ENCODE measurements at regions not wholly inside any gene's neighbourhood (a gene's known extent, or its start where the extent isn't known, plus 50 kb on each side); places are given as distances from the start of the nearest gene placed in this dataset.
A peak's percentile ranks its signal among the peaks of the same experiment; 100 is the strongest.

GRCh38 chr2:8624855-8625398 is 56.9 kb upstream of the ID2 start:
- H3K36me3 ChIP-seq = no peaks in the 10 kb centered on the region
- peaks cover 9% of the 10 kb centered on the region for H3K4me1 ChIP-seq (ENCODE audit: low read depth)
- TF ChIP-seq, protein P1, sequence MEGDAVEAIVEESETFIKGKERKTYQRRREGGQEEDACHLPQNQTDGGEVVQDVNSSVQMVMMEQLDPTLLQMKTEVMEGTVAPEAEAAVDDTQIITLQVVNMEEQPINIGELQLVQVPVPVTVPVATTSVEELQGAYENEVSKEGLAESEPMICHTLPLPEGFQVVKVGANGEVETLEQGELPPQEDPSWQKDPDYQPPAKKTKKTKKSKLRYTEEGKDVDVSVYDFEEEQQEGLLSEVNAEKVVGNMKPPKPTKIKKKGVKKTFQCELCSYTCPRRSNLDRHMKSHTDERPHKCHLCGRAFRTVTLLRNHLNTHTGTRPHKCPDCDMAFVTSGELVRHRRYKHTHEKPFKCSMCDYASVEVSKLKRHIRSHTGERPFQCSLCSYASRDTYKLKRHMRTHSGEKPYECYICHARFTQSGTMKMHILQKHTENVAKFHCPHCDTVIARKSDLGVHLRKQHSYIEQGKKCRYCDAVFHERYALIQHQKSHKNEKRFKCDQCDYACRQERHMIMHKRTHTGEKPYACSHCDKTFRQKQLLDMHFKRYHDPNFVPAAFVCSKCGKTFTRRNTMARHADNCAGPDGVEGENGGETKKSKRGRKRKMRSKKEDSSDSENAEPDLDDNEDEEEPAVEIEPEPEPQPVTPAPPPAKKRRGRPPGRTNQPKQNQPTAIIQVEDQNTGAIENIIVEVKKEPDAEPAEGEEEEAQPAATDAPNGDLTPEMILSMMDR (IDR thresholded peaks at IDR 0.05; ENCODE audit: low read depth, low read length) = no peak
- no peak for DNase-seq (ENCODE audit: low read depth in 1 of 2, low spot score in 1 of 2)
- H3K27me3 ChIP-seq = no peaks in the 10 kb centered on the region
- no peak overlapping the region for H3K4me3 ChIP-seq
- no peaks in the 10 kb centered on the region for H3K9me3 ChIP-seq (ENCODE audit: low read depth)
- no peak overlapping the region for H3K27ac ChIP-seq

DNA sequence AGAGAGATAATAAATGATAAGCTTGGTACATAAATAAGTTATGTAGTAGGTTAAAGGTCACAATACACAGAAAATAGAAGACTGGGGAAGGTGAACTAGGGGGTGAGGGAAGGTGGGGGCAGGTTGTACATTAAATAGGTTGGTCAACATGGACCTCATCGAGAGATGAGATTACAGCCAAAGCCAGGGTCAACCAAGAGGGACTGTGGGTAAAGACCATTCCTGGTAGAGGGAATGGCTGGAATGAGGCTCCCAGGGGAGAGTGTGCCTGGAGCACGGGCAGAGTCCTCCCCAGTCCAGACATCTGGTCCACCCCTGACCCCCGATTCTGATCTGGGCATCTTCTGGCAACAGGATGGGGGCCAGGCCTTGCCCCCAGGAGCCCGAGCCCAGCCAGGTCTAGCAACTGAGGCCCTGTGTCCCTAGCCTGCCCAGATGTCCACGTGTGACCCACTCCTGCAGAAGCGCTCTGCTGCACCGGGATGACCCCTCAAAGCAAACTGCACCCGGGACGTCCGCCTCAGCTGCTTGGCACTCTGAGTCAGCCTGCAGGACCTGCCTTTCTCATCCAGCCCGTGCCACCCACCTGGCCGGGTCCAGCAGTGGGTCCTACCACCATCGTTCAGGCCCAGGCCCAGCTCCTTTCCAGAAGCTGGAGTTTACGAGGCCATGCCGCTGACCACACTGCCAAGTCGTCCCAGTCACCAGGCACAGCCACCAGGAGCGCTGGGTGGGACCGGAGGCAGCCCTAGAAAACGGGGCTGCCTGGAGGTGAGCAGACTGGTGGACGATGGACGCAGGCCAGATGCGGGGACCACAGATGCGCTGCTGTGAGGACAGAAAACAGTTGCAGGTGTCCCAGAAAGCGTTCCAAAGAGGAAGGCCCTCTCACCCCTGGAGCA is 56.2 kb upstream of the ID2 start:
- DNase-seq (ENCODE audit: low read depth in 1 of 2, low spot score in 1 of 2) = no peak
- Histone ChIP-seq H3K4me3 (no peak overlapping the region), H3K27me3 (no peaks in the 10 kb centered on the region), H3K36me3 (no peaks in the 10 kb centered on the region), H3K9me3 (ENCODE audit: low read depth) (no peaks in the 10 kb centered on the region), H3K27ac (no peak overlapping the region), H3K4me1 (ENCODE audit: low read depth) (peaks cover 8% of the 10 kb centered on the region)
- TF ChIP-seq, protein P1 (IDR thresholded peaks at IDR 0.05; ENCODE audit: low read depth, low read length) = no peak

- H3K27me3 ChIP-seq = no peaks in the 10 kb centered on the region
These were observed 55.3 kb upstream of the ID2 start for GRCh38 chr2:8626572-8626971.

DNA sequence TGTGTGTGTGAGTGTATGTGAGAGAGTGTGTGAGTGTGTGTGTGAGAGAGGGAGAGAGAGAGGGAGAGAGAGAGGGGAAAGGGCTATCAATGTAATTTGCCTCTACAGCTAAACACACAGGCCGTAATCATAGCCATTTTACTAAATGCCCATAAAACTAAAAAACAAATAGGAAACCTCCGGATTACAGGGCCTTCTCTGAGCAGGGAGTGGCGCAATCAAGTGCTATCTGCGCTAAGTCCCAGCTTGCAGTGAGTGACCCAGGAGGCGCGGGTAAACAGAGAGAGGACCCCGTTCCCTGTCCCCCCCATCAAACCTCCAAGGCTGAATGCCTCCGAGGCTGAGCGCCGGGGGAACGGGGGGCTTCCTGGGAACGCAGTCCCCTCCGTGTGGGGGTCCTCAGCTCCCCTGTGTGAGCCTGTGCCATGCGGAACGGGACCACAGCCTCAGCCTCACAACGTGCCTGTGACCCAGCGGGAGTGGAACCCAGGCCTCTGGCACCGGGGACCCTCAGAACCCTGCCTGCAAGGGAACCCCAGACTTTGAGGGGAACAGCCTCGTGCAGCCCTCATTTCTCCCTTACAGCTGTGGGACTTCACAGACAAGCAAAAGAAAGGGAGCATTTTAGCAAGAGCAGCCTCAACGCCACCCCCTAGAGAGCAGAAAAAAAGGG is 54.7 kb upstream of the ID2 start:
- no peaks in the 10 kb centered on the region for H3K36me3 ChIP-seq
- TF ChIP-seq, protein P1 (IDR thresholded peaks at IDR 0.05; ENCODE audit: low read depth, low read length) = no peak
- no peak for DNase-seq (ENCODE audit: low read depth in 1 of 2, low spot score in 1 of 2)
- no peaks in the 10 kb centered on the region for H3K9me3 ChIP-seq (ENCODE audit: low read depth)
- H3K27me3 ChIP-seq = no peaks in the 10 kb centered on the region
- H3K27ac ChIP-seq = no peak overlapping the region
- no peak overlapping the region for H3K4me3 ChIP-seq
- H3K4me1 ChIP-seq (ENCODE audit: low read depth) = peaks cover 4% of the 10 kb centered on the region

More at GRCh38 chr2:8626572-8626971, 55.3 kb upstream of the ID2 start:
- TF ChIP-seq, protein P1 (IDR thresholded peaks at IDR 0.05; ENCODE audit: low read depth, low read length) = no peak
- H3K36me3 ChIP-seq = no peaks in the 10 kb centered on the region
- H3K4me1 ChIP-seq (ENCODE audit: low read depth) = peaks cover 4% of the 10 kb centered on the region
- H3K9me3 ChIP-seq (ENCODE audit: low read depth) = no peaks in the 10 kb centered on the region
- DNase-seq (ENCODE audit: low read depth in 1 of 2, low spot score in 1 of 2) = peak in 1 of 2 donors; percentile 21
- H3K27ac ChIP-seq = no peak overlapping the region
- H3K4me3 ChIP-seq = no peak overlapping the region

GRCh38 chr2:8627692-8628085 is 54.2 kb upstream of the ID2 start:
- Histone ChIP-seq H3K27ac (no peak overlapping the region), H3K4me1 (ENCODE audit: low read depth) (peaks cover 4% of the 10 kb centered on the region)

More at GRCh38 chr2:8627692-8628085, 54.2 kb upstream of the ID2 start:
- Histone ChIP-seq H3K36me3 (no peaks in the 10 kb centered on the region), H3K4me3 (no peak overlapping the region), H3K9me3 (ENCODE audit: low read depth) (no peaks in the 10 kb centered on the region), H3K27me3 (no peaks in the 10 kb centered on the region)
- DNase-seq (ENCODE audit: low read depth in 1 of 2, low spot score in 1 of 2) = no peak
- TF ChIP-seq, protein P1 (IDR thresholded peaks at IDR 0.05; ENCODE audit: low read depth, low read length) = no peak
